ENCODE measurements at regions not wholly inside any gene's neighbourhood (a gene's known extent, or its start where the extent isn't known, plus 50 kb on each side); places are given as distances from the start of the nearest gene placed in this dataset.

DNA sequence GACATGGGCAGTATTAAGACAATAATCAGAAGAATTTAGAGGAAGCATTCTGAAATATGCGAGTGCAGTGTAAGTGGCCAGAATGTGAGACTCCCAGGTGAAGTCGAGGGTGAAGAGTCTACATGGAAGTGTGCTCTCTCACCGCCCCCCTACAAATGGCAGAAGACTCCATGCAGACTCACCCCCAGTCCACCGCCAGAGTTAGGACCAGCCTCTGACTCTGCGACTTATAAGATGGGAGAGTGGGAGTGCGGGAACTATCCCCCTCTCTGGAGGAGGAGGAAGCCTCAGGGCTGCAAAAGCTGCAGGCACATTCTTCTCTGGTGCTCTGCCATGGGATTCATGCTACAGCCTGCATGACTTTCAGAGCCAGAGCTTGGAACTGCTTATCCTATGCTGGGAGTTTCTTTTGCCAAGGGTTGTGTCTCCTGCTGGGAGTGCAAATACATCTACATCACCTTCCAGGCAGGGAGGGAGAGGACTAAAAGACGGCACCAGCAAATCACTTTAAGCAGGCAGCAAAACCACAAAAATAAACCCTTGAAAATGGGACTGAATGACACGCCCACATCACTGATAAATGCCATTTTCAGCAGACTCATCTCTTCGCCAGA, 206.7 kb upstream of the SULF2 start:
- no peaks in the 10 kb centered on the region for H3K36me3 ChIP-seq (ENCODE audit: insufficient read depth, low read length, poor library complexity, severe bottlenecking)
- no TSS peak for BruUV-seq (replicated peaks)
- H3K9me3 ChIP-seq (ENCODE audit: low read depth, low read length, poor library complexity, severe bottlenecking), result no peaks in the 10 kb centered on the region
- H3K27ac ChIP-seq (ENCODE audit: low read depth, low read length, poor library complexity, severe bottlenecking), result no peak overlapping the region
- no peaks in the 10 kb centered on the region for H3K4me1 ChIP-seq (ENCODE audit: insufficient read depth, low read length, poor library complexity, severe bottlenecking)
- no peak for TF ChIP-seq EZH2 (IDR thresholded peaks at IDR 0.05; ENCODE audit: borderline replicate concordance, low read depth, low read length, poor library complexity, severe bottlenecking)
- TF ChIP-seq, protein P1, sequence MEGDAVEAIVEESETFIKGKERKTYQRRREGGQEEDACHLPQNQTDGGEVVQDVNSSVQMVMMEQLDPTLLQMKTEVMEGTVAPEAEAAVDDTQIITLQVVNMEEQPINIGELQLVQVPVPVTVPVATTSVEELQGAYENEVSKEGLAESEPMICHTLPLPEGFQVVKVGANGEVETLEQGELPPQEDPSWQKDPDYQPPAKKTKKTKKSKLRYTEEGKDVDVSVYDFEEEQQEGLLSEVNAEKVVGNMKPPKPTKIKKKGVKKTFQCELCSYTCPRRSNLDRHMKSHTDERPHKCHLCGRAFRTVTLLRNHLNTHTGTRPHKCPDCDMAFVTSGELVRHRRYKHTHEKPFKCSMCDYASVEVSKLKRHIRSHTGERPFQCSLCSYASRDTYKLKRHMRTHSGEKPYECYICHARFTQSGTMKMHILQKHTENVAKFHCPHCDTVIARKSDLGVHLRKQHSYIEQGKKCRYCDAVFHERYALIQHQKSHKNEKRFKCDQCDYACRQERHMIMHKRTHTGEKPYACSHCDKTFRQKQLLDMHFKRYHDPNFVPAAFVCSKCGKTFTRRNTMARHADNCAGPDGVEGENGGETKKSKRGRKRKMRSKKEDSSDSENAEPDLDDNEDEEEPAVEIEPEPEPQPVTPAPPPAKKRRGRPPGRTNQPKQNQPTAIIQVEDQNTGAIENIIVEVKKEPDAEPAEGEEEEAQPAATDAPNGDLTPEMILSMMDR (conservative IDR thresholded peaks at IDR 0.05; ENCODE audit: low read depth, low read length), result no peak
- DNase-seq (ENCODE audit: low spot score), result no peak
- POLR2A ChIA-PET (ENCODE audit: low non-redundant PET), result no interaction called here
- no peak overlapping the region for H3K4me3 ChIP-seq (ENCODE audit: low read depth, low read length, poor library complexity, severe bottlenecking)
- intact Hi-C loops (cut with micrococcal nuclease; ENCODE audit: unreplicated experiment), result no loop called here
- peaks cover 24% of the 10 kb centered on the region for H3K27me3 ChIP-seq (replicated peaks; ENCODE audit: insufficient read depth, low read depth, low read length, poor library complexity)
- CTCF ChIA-PET, result no interaction called here

DNA sequence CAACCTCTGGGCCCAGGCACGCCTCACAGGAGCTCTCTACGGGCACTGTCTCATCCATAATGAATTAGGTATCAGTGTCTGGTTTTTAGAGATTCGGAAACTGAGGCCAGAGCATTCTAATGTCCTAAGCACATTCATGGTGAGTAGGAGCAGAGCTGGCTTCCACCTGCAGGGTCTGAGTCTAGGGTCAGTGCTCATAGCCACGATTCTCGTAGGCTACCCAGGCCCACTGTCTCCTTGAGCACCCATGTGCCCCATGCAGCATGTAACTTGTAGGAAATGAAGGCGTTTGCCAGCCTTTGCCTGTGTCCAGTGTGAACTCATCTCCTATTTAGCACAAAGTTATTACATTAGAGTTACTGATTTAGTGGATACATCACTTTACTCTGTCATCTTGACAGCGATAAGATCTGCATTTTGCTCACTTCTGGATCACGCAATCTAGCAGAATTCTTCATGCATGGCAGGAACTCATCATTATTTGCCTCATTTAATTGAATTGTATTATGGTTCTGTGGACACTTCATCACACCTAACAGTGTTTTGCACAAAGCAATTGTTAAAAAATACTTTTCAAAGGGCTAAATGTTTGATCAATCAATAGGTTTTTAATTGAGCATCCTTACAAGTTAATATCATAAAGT, 205.3 kb upstream of the SULF2 start:
- no peaks in the 10 kb centered on the region for H3K36me3 ChIP-seq (ENCODE audit: insufficient read depth, low read length, poor library complexity, severe bottlenecking)
- no peak overlapping the region for H3K4me3 ChIP-seq (ENCODE audit: low read depth, low read length, poor library complexity, severe bottlenecking)
- POLR2A ChIA-PET (ENCODE audit: low non-redundant PET), result no interaction called here
- no peak for DNase-seq (ENCODE audit: low spot score)
- intact Hi-C loops (cut with micrococcal nuclease; ENCODE audit: unreplicated experiment), result no loop called here
- H3K9me3 ChIP-seq (ENCODE audit: low read depth, low read length, poor library complexity, severe bottlenecking), result no peaks in the 10 kb centered on the region
- no TSS peak for BruUV-seq (replicated peaks)
- peaks cover 24% of the 10 kb centered on the region for H3K27me3 ChIP-seq (replicated peaks; ENCODE audit: insufficient read depth, low read depth, low read length, poor library complexity)
- H3K4me1 ChIP-seq (ENCODE audit: insufficient read depth, low read length, poor library complexity, severe bottlenecking), result no peaks in the 10 kb centered on the region
- TF ChIP-seq EZH2 (IDR thresholded peaks at IDR 0.05; ENCODE audit: borderline replicate concordance, low read depth, low read length, poor library complexity, severe bottlenecking), result no peak
- TF ChIP-seq, protein P1 (conservative IDR thresholded peaks at IDR 0.05; ENCODE audit: low read depth, low read length), result no peak
- CTCF ChIA-PET, result no interaction called here
- H3K27ac ChIP-seq (ENCODE audit: low read depth, low read length, poor library complexity, severe bottlenecking), result no peak overlapping the region

DNA sequence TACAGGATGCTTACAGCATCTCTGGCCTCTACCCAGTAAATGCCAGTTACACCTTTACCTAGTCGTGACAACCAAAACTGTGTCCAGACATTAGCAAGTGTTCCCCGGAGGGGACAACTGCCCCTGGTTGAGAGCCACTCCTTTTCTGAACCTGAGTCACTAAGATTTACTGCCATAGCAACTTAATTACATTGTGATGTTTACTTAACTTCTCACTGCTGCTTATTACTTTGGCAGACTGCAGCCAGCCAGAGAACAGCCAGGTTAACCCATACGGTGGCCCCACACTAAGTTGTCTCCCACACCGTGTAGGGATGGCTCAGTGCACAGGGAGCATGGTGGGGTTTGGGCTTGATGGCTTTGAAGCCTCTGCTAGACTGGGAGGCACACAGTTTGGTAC, 204.7 kb upstream of the SULF2 start:
- no peak overlapping the region for H3K27ac ChIP-seq (ENCODE audit: low read depth, low read length, poor library complexity, severe bottlenecking)
- ChIA-PET POLR2A (ENCODE audit: low non-redundant PET) (no interaction called here), CTCF (no interaction called here)
- H3K27me3 ChIP-seq (replicated peaks; ENCODE audit: insufficient read depth, low read depth, low read length, poor library complexity), result peaks cover 20% of the 10 kb centered on the region
- no TSS peak for BruUV-seq (replicated peaks)
- DNase-seq (ENCODE audit: low spot score), result no peak
- TF ChIP-seq, protein P1 (conservative IDR thresholded peaks at IDR 0.05; ENCODE audit: low read depth, low read length), result no peak
- no peak for TF ChIP-seq EZH2 (IDR thresholded peaks at IDR 0.05; ENCODE audit: borderline replicate concordance, low read depth, low read length, poor library complexity, severe bottlenecking)
- intact Hi-C loops (cut with micrococcal nuclease; ENCODE audit: unreplicated experiment), result no loop called here
- no peaks in the 10 kb centered on the region for H3K9me3 ChIP-seq (ENCODE audit: low read depth, low read length, poor library complexity, severe bottlenecking)
- H3K36me3 ChIP-seq (ENCODE audit: insufficient read depth, low read length, poor library complexity, severe bottlenecking), result no peaks in the 10 kb centered on the region
- H3K4me3 ChIP-seq (ENCODE audit: low read depth, low read length, poor library complexity, severe bottlenecking), result no peak overlapping the region
- no peaks in the 10 kb centered on the region for H3K4me1 ChIP-seq (ENCODE audit: insufficient read depth, low read length, poor library complexity, severe bottlenecking)

Measured in A673 (cell line).